ENCODE measurements at regions not wholly inside any gene's neighbourhood (a gene's known extent, or its start where the extent isn't known, plus 50 kb on each side); places are given as distances from the start of the nearest gene placed in this dataset.
A peak's percentile ranks its signal among the peaks of the same experiment; 100 is the strongest.

GRCh38 chr9:99731950-99732349, 89.7 kb upstream of the NR4A3 start:
- DNase-seq (ENCODE audit: low spot score), result no peak
- CTCF ChIA-PET, result no interaction called here
- no peak overlapping the region for H3K27ac ChIP-seq (ENCODE audit: low read depth, low read length, poor library complexity, severe bottlenecking)
- intact Hi-C loops (cut with micrococcal nuclease; ENCODE audit: unreplicated experiment), result no loop called here
- no peaks in the 10 kb centered on the region for H3K9me3 ChIP-seq (ENCODE audit: low read depth, low read length, poor library complexity, severe bottlenecking)
- no TSS peak for BruUV-seq (replicated peaks)
- no peaks in the 10 kb centered on the region for H3K36me3 ChIP-seq (ENCODE audit: insufficient read depth, low read length, poor library complexity, severe bottlenecking)
- no peak overlapping the region for H3K4me3 ChIP-seq (ENCODE audit: low read depth, low read length, poor library complexity, severe bottlenecking)
- H3K27me3 ChIP-seq (replicated peaks; ENCODE audit: insufficient read depth, low read depth, low read length, poor library complexity), result no peaks in the 10 kb centered on the region
- TF ChIP-seq EZH2 (IDR thresholded peaks at IDR 0.05; ENCODE audit: borderline replicate concordance, low read depth, low read length, poor library complexity, severe bottlenecking), result no peak
- no peak for TF ChIP-seq CTCF (conservative IDR thresholded peaks at IDR 0.05; ENCODE audit: low read depth, low read length)
- H3K4me1 ChIP-seq (ENCODE audit: insufficient read depth, low read length, poor library complexity, severe bottlenecking), result peaks cover 6% of the 10 kb centered on the region
- POLR2A ChIA-PET (ENCODE audit: low non-redundant PET), result no interaction called here

DNA sequence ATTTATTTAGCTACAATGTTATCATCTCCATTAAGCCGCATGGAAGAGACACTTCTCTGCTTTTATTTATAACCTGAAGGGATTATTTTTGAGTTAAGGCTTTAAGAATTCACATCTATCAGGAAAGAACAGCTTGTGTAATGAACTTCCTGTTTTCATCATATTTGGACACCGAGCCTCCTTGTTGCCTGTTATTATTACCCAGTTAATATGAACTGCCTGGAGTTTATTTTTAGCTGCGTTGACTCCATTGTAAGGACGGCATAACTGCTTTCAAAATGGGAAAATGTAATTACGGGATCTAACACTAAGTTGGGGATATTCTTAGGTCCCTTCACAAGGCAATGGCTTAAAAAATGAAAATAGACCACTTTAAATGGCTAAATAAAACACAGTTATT, 89.0 kb upstream of the NR4A3 start:
- Histone ChIP-seq H3K9me3 (ENCODE audit: low read depth, low read length, poor library complexity, severe bottlenecking) (no peaks in the 10 kb centered on the region), H3K27me3 (replicated peaks; ENCODE audit: insufficient read depth, low read depth, low read length, poor library complexity) (no peaks in the 10 kb centered on the region), H3K4me3 (ENCODE audit: low read depth, low read length, poor library complexity, severe bottlenecking) (no peak overlapping the region), H3K36me3 (ENCODE audit: insufficient read depth, low read length, poor library complexity, severe bottlenecking) (no peaks in the 10 kb centered on the region), H3K4me1 (ENCODE audit: insufficient read depth, low read length, poor library complexity, severe bottlenecking) (peaks cover 6% of the 10 kb centered on the region), H3K27ac (ENCODE audit: low read depth, low read length, poor library complexity, severe bottlenecking) (no peak overlapping the region)
- peak; percentile 5 for DNase-seq (ENCODE audit: low spot score)
- ChIA-PET POLR2A (ENCODE audit: low non-redundant PET) (no interaction called here), CTCF (no interaction called here)
- no TSS peak for BruUV-seq (replicated peaks)
- no peak for TF ChIP-seq EZH2 (IDR thresholded peaks at IDR 0.05; ENCODE audit: borderline replicate concordance, low read depth, low read length, poor library complexity, severe bottlenecking)
- TF ChIP-seq CTCF (conservative IDR thresholded peaks at IDR 0.05; ENCODE audit: low read depth, low read length), result no peak
- intact Hi-C loops (cut with micrococcal nuclease; ENCODE audit: unreplicated experiment), result no loop called here

DNA sequence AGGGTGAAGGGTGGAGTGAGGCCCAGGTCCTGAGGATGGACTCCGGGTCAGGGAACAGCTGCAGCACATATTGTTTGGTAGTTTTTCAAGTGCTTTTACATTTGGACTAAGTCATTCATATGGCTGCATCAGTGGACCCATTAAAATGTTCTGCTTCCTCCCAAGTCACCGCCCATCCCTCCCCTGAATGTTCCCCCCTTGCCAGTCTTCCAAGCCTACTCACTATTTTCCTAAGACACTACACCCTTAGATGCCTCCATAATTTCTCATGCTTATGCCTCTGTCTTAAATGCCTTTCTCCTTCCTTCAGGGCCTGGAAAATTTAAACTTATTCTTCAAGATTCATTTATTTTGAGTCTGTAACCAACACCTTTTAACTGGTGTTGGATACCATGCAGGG, 86.6 kb upstream of the NR4A3 start:
- Histone ChIP-seq H3K9me3 (ENCODE audit: low read depth, low read length, poor library complexity, severe bottlenecking) (no peaks in the 10 kb centered on the region), H3K4me3 (ENCODE audit: low read depth, low read length, poor library complexity, severe bottlenecking) (no peak overlapping the region), H3K36me3 (ENCODE audit: insufficient read depth, low read length, poor library complexity, severe bottlenecking) (no peaks in the 10 kb centered on the region), H3K4me1 (ENCODE audit: insufficient read depth, low read length, poor library complexity, severe bottlenecking) (peaks cover 6% of the 10 kb centered on the region), H3K27ac (ENCODE audit: low read depth, low read length, poor library complexity, severe bottlenecking) (no peak overlapping the region), H3K27me3 (replicated peaks; ENCODE audit: insufficient read depth, low read depth, low read length, poor library complexity) (no peaks in the 10 kb centered on the region)
- DNase-seq (ENCODE audit: low spot score), result no peak
- BruUV-seq (replicated peaks), result no TSS peak
- TF ChIP-seq EZH2 (IDR thresholded peaks at IDR 0.05; ENCODE audit: borderline replicate concordance, low read depth, low read length, poor library complexity, severe bottlenecking) (no peak), CTCF (conservative IDR thresholded peaks at IDR 0.05; ENCODE audit: low read depth, low read length) (no peak)
- POLR2A ChIA-PET (ENCODE audit: low non-redundant PET), result no interaction called here
- intact Hi-C loops (cut with micrococcal nuclease; ENCODE audit: unreplicated experiment), result no loop called here
- CTCF ChIA-PET, result no interaction called here

Data from A673 (cell line).